ENCODE measurements at regions not wholly inside any gene's neighbourhood (a gene's known extent, or its start where the extent isn't known, plus 50 kb on each side); places are given as distances from the start of the nearest gene placed in this dataset.

DNA sequence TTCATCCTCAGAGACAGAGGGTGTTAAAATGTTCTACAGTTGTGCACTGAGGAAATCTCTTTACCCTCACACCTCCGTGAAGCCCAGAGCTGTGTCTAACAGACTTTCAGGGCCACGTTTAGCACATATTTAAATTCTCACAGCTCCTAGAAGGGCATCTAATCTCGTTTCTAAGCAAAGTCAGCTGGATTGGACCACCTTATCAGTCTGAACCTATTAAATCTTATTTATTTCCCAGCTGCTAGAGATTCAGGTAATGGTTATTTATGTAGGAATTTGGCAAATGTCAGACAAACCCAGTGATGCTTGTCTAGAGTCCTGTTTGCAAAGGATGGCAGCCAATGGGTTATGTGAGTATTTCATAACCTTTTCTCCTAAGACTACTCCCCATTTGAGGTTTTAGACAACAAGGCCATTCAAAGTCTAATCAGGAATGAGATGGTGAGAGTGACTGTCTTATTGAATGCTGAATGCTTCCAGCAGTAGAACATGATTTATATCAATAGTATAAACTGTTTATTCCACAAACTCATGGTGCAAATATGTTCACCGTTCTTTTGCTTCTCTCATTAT lies 54.8 kb upstream of the EXOC4 start:
- no peak overlapping the region for H3K9ac ChIP-seq (replicated peaks; ENCODE audit: extremely low read depth, insufficient read depth, low read length)
- FAIRE-seq (no peak), DNase-seq (ENCODE audit: low read depth, low spot score) (no peak)
- TF ChIP-seq EZH2 (IDR thresholded peaks at IDR 0.05; ENCODE audit: borderline replicate concordance, low read depth, low read length, severe bottlenecking): no peak
- TF ChIP-seq JUN (IDR thresholded peaks at IDR 0.05; ENCODE audit: borderline replicate concordance, insufficient read depth, insufficient read length, low read depth): no peak
- no peak for TF ChIP-seq POLR2A (IDR thresholded peaks at IDR 0.05; ENCODE audit: low read depth, low read length)
- TF ChIP-seq, protein P1, sequence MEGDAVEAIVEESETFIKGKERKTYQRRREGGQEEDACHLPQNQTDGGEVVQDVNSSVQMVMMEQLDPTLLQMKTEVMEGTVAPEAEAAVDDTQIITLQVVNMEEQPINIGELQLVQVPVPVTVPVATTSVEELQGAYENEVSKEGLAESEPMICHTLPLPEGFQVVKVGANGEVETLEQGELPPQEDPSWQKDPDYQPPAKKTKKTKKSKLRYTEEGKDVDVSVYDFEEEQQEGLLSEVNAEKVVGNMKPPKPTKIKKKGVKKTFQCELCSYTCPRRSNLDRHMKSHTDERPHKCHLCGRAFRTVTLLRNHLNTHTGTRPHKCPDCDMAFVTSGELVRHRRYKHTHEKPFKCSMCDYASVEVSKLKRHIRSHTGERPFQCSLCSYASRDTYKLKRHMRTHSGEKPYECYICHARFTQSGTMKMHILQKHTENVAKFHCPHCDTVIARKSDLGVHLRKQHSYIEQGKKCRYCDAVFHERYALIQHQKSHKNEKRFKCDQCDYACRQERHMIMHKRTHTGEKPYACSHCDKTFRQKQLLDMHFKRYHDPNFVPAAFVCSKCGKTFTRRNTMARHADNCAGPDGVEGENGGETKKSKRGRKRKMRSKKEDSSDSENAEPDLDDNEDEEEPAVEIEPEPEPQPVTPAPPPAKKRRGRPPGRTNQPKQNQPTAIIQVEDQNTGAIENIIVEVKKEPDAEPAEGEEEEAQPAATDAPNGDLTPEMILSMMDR (IDR thresholded peaks at IDR 0.05; ENCODE audit: extremely low read depth in 1 of 2, insufficient read depth in 1 of 2, low read depth in 1 of 2, low read length in 2 of 2): no peak
- no peak for TF ChIP-seq FOS (IDR thresholded peaks at IDR 0.05; ENCODE audit: borderline replicate concordance, insufficient read depth, low read length)
- no peak for TF ChIP-seq MYC (IDR thresholded peaks at IDR 0.05; ENCODE audit: low read depth, low read length)
- TF ChIP-seq, protein P2, sequence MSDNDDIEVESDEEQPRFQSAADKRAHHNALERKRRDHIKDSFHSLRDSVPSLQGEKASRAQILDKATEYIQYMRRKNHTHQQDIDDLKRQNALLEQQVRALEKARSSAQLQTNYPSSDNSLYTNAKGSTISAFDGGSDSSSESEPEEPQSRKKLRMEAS (IDR thresholded peaks at IDR 0.05; ENCODE audit: insufficient read depth, insufficient read length): no peak
- TF ChIP-seq GATA2 (IDR thresholded peaks at IDR 0.05; ENCODE audit: insufficient read depth, insufficient read length, low read depth, low read length): no peak
- TF ChIP-seq POLR2AphosphoS5 (IDR thresholded peaks at IDR 0.05; ENCODE audit: insufficient read depth, low read depth, low read length): no peak
- H3K4me2 ChIP-seq (ENCODE audit: insufficient read depth, low read length): no peak overlapping the region
- no peaks in the 10 kb centered on the region for H3K79me2 ChIP-seq (ENCODE audit: control insufficient read depth, insufficient read depth, low read length)
- H3K4me3 ChIP-seq (replicated peaks in 1 of 3; ENCODE audit: insufficient read depth in 1 of 3, low read depth in 1 of 3, low read length in 3 of 3): no peak overlapping the region
- dilution Hi-C loops (cut with MboI; ENCODE audit: extremely low pct_ligation_motif_present, low sequenced_read_pairs) (no loop called here), intact Hi-C loops (cut with micrococcal nuclease) (no loop called here)
- no peak overlapping the region for H2AFZ ChIP-seq (ENCODE audit: low read depth, low read length)
- no peaks in the 10 kb centered on the region for H3K9me3 ChIP-seq (replicated peaks; ENCODE audit: control insufficient read depth, insufficient read depth, low read length)
- BruUV-seq (replicated peaks): no TSS peak
- H3K27me3 ChIP-seq (ENCODE audit: control insufficient read depth in 2 of 2, insufficient read depth in 2 of 2, low read length in 2 of 2): peaks cover 9% of the 10 kb centered on the region in 2 experiments
- no peak overlapping the region for H3K27ac ChIP-seq (ENCODE audit: insufficient read depth, low read depth, low read length)
- H4K20me1 ChIP-seq (replicated peaks; ENCODE audit: control insufficient read depth, extremely low read depth, insufficient read depth, low read length): no peaks in the 10 kb centered on the region
- ChIA-PET CTCF (no interaction called here), POLR2A (no interaction called here)
- no peaks in the 10 kb centered on the region for H3K4me1 ChIP-seq (ENCODE audit: control insufficient read depth, extremely low read depth, insufficient read depth, low read length)
- no peaks in the 10 kb centered on the region for H3K36me3 ChIP-seq (ENCODE audit: control insufficient read depth in 2 of 2, extremely low read depth in 1 of 2, insufficient read depth in 2 of 2, low read length in 2 of 2)
- no peaks in the 10 kb centered on the region for H3K9me1 ChIP-seq (replicated peaks; ENCODE audit: control insufficient read depth, extremely low read depth, insufficient read depth, low read length)
